SU-DHL-6 (cell line): ENCODE measurements at regions not wholly inside any gene's neighbourhood (a gene's known extent, or its start where the extent isn't known, plus 50 kb on each side); places are given as distances from the start of the nearest gene placed in this dataset.

Source experiments
- H2AFZ ChIP-seq: fragments of 200-600 bp; sonication (generic); 2 replicates; pipeline ENCODE4 v1.6.1; 2014; ENCODE audit warnings: low read depth, mild to moderate bottlenecking, moderate library complexity, mixed read lengths, antibody characterized with exemption, low read length; ENCODE audit not compliant: severe bottlenecking
- H3F3A ChIP-seq: fragments of 200-600 bp; shearing (Covaris generic); 2 replicates; pipeline ENCODE4 v1.6.0; 2016; ENCODE audit warnings: antibody characterized with exemption, mild to moderate bottlenecking; ENCODE audit not compliant: insufficient read depth
- H3K27ac ChIP-seq: fragments of 200-600 bp; sonication (generic); 2 replicates; pipeline ENCODE4 v1.5.1; 2016; ENCODE audit warnings: low read depth, mild to moderate bottlenecking, low read length, moderate library complexity, mixed read lengths
- H3K27me3 ChIP-seq: fragments of 200-600 bp; sonication (generic), shearing (Covaris generic); 2 replicates; pipeline ENCODE4 v1.6.0; 2014; ENCODE audit warnings: mild to moderate bottlenecking, low read length
- H3K36me3 ChIP-seq: fragments of 200-600 bp; sonication (generic); 2 replicates; pipeline ENCODE4 v1.6.1; 2014; ENCODE audit warnings: mild to moderate bottlenecking, low read length, mixed read lengths
- H3K4me2 ChIP-seq: fragments of 300-600, 200-600 bp; shearing (Covaris generic), sonication (generic); 2 replicates; pipeline ENCODE4 v1.6.0; 2014; ENCODE audit warnings: low read length, low read depth, mild to moderate bottlenecking; ENCODE audit not compliant: poor library complexity, severe bottlenecking
- H3K4me3 ChIP-seq: fragments of 200-600 bp; sonication (generic); 2 replicates; pipeline ENCODE4 v1.5.1; 2014; ENCODE audit warnings: antibody characterized with exemption, low read length, mild to moderate bottlenecking, mixed read lengths; ENCODE audit not compliant: insufficient read depth, poor library complexity, severe bottlenecking
- H3K79me2 ChIP-seq: fragments of 200-600 bp; sonication (generic); 2 replicates; pipeline ENCODE4 v1.6.1; 2014; ENCODE audit warnings: mild to moderate bottlenecking, low read length, moderate library complexity; ENCODE audit not compliant: insufficient read depth
- H3K9ac ChIP-seq: fragments of 200-600 bp; sonication (generic); 2 replicates; pipeline ENCODE4 v1.7.0; 2014; ENCODE audit warnings: mild to moderate bottlenecking, low read length
- H3K9me2 ChIP-seq: fragments of 200-600 bp; sonication (generic); replicated peaks from 2 replicates; pipeline ENCODE4 v1.6.1; 2014; ENCODE audit warnings: low read length; ENCODE audit not compliant: insufficient read depth
- H3K9me3 ChIP-seq: fragments of 200-600 bp; sonication (generic); 2 replicates; pipeline ENCODE4 v1.6.1; 2014; ENCODE audit warnings: low read length, mixed read lengths; ENCODE audit not compliant: insufficient read depth
- H4K20me1 ChIP-seq: fragments of 200-600 bp; sonication (generic); 2 replicates; pipeline ENCODE4 v1.6.1; 2014; ENCODE audit warnings: low read depth, mild to moderate bottlenecking, antibody characterized with exemption, low read length, moderate library complexity, mixed read lengths
- EZH2phosphoT487 ChIP-seq: fragments of 200-600 bp; sonication (generic), shearing (Covaris generic); conservative IDR thresholded peaks from 2 replicates; pipeline ENCODE4 v1.6.1; 2018; ENCODE audit warnings: mild to moderate bottlenecking, antibody characterized with exemption, low read length, moderate library complexity, mixed read lengths
- TF ChIP-seq, protein P1 (sequence below): fragments of 200-600 bp; sonication (generic); IDR thresholded peaks from one replicate; pipeline ENCODE4 v1.5.1; 2017; ENCODE audit warnings: antibody characterized with exemption, mild to moderate bottlenecking, low read length, moderate library complexity; ENCODE audit not compliant: insufficient read depth, poor library complexity, severe bottlenecking

DNA sequence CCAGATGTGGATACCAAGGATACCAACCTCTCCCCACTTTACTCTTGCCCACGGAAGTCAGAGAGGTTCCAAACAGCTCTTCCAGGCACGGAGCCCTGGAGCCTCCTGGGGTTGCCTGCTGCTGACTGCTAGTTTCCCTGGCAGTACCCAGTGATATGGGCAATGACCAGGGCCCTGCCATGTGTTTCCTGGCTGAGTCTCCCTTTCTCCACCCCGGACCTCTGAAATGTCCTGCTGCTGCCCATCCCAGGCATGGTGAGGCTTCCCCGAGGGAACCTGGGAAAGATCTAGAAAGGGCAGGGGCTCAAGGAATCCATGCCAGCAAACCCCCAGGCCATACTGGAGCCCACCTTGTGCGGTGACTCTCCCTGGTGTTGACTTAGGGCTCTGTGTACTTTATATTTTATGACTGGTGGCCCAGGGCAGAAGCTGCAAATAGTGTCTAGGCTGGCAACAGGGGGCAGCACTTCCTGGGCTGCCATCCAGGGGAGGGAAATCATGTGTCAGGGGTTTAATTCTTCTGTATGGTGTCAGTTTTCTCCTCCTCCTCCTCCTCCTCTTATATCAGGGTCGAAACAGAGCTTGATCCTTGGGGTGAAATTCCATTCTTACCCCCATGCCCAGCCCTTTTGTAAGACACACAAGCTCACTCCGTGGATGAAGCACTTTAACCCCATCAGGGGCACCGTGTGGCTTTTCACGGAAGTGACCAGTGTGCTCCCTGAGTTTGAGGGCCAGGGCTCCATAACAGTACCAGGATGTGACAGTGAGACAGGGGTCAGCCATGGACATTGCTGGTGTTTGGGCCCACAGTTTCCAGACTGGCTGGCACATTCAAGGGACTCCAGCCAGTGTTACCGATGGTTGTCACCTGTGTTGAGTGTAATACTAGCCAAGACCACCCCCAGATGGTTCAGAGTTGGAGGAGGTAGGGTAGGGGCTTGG lies 62.4 kb upstream of the GDF10 start:
- Histone ChIP-seq H3K9me2 (no peaks in the 10 kb centered on the region), H3F3A (no peaks in the 10 kb centered on the region), H3K9me3 (no peaks in the 10 kb centered on the region), H3K9ac (no peak overlapping the region), H3K27me3 (no peaks in the 10 kb centered on the region), H3K4me2 (no peak overlapping the region), H3K36me3 (no peaks in the 10 kb centered on the region), H3K79me2 (no peaks in the 10 kb centered on the region), H3K4me3 (no peak overlapping the region), H4K20me1 (no peaks in the 10 kb centered on the region), H2AFZ (no peak overlapping the region), H3K27ac (no peak overlapping the region)
- TF ChIP-seq EZH2phosphoT487 = no peak
- TF ChIP-seq, protein P1, sequence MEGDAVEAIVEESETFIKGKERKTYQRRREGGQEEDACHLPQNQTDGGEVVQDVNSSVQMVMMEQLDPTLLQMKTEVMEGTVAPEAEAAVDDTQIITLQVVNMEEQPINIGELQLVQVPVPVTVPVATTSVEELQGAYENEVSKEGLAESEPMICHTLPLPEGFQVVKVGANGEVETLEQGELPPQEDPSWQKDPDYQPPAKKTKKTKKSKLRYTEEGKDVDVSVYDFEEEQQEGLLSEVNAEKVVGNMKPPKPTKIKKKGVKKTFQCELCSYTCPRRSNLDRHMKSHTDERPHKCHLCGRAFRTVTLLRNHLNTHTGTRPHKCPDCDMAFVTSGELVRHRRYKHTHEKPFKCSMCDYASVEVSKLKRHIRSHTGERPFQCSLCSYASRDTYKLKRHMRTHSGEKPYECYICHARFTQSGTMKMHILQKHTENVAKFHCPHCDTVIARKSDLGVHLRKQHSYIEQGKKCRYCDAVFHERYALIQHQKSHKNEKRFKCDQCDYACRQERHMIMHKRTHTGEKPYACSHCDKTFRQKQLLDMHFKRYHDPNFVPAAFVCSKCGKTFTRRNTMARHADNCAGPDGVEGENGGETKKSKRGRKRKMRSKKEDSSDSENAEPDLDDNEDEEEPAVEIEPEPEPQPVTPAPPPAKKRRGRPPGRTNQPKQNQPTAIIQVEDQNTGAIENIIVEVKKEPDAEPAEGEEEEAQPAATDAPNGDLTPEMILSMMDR = no peak

DNA sequence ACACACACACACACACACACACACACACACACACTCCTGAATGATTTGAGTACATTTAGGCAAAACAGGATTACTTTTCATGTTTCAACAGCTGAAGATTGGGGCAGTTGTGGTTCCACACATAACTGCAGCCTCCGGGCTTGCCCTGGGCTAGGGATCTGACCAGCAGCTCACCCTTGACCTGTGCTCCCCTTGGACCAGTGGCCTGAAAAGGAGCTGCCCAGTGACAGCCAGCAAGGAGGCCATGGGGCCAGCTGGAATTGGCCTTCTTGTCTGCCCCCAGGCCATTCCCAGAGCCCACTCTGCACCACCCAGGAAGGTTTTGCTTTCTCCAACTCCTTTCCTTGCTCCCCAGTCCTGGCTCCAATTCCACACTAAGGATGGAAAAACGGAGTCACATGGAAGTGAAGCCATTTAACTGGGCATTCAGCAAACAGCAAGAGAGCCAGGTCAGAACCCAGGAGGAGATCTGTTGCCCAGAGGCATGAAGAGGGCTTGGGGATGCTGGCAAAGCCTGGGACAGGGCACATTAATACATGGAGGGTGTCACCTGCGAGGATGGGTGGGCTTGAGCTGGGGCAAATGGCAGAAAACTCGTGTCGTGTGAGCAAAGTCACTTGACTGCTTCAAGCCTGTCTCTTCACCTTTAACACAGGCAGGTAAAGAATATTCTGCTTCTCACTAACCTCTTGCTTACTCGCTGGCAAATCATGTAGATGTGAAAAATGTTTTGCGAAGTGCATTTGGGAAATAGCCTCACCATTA lies 61.5 kb upstream of the GDF10 start:
- TF ChIP-seq EZH2phosphoT487 = no peak
- TF ChIP-seq, protein P1 = no peak
- H3K4me2 ChIP-seq = no peak overlapping the region

DNA sequence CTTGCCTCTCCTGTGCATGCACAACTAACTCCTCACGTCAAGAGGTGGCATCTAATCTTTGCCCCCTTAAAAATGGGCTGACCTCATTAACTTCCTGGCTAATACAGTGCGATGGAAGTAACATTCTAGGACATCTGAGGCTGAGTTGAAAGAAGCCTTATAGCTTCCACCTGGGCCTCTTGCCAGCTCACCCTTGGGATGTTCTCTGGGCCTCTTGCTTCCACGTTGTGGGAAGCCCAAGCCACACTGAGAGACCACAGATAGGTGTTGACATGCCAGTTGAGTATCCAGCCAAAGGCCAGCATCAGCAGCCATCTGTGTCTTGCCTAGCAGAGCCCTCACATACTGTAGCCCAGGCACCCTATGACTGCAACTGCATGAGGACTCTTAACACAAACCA lies 60.8 kb upstream of the GDF10 start:
- H3K27ac ChIP-seq = no peak overlapping the region
- H4K20me1 ChIP-seq = no peaks in the 10 kb centered on the region

More for the DNA sequence above, 61.5 kb upstream of the GDF10 start:
- H3K9me2 ChIP-seq = no peaks in the 10 kb centered on the region
- H3K27ac ChIP-seq = no peak overlapping the region
- H3K79me2 ChIP-seq = no peaks in the 10 kb centered on the region
- no peak overlapping the region for H3K9ac ChIP-seq
- no peaks in the 10 kb centered on the region for H3K9me3 ChIP-seq
- no peaks in the 10 kb centered on the region for H3K36me3 ChIP-seq
- no peak overlapping the region for H3K4me3 ChIP-seq
- H3K27me3 ChIP-seq = no peaks in the 10 kb centered on the region
- no peak overlapping the region for H2AFZ ChIP-seq
- no peaks in the 10 kb centered on the region for H3F3A ChIP-seq
- H4K20me1 ChIP-seq = no peaks in the 10 kb centered on the region

More for the DNA sequence above, 60.8 kb upstream of the GDF10 start:
- Histone ChIP-seq H3K79me2 (no peaks in the 10 kb centered on the region), H3F3A (no peaks in the 10 kb centered on the region), H2AFZ (no peak overlapping the region), H3K9ac (no peak overlapping the region), H3K9me3 (no peaks in the 10 kb centered on the region), H3K36me3 (no peaks in the 10 kb centered on the region), H3K27me3 (no peaks in the 10 kb centered on the region), H3K4me3 (no peak overlapping the region), H3K9me2 (no peaks in the 10 kb centered on the region), H3K4me2 (no peak overlapping the region)
- TF ChIP-seq EZH2phosphoT487 = no peak
- TF ChIP-seq, protein P1 = no peak
